Tibial artery (tissue), 4 donors: ENCODE measurements at regions not wholly inside any gene's neighbourhood (a gene's known extent, or its start where the extent isn't known, plus 50 kb on each side); places are given as distances from the start of the nearest gene placed in this dataset.

ENCODE experiments used
- DNase-seq, 2 donors: peaks; one replicate each; pipeline ENCODE4 v3.0.0-alpha.2; 2019
- H3K27ac ChIP-seq, 2 donors: fragments of 200-600 bp; sonication (generic) in 1 of 2; 1 replicate in 1 of 2; 2 replicates in 1 of 2; pipeline ENCODE4 v1.5.1; 2018 to 2019; ENCODE audit warnings: mild to moderate bottlenecking in 1 of 2
- H3K27me3 ChIP-seq, 2 donors: fragments of 200-600 bp; sonication (generic) in 1 of 2; one replicate each; pipeline versions ENCODE4 v1.5.1 to v1.6.0; 2016 to 2019
- H3K36me3 ChIP-seq, 3 donors: fragments of 200-600 bp; sonication (generic) in 2 of 3; one replicate each; pipeline ENCODE4 v1.5.1; 2016 to 2019; ENCODE audit warnings: mild to moderate bottlenecking in 2 of 3
- H3K4me1 ChIP-seq, 4 donors: fragments of 200-600 bp; sonication (generic) in 2 of 4; 1 replicate in 3 of 4; 2 replicates in 1 of 4; pipeline ENCODE4 v1.5.1; 2016 to 2019
- H3K4me3 ChIP-seq, 2 donors: fragments of 200-600 bp; sonication (generic) in 1 of 2; 1 replicate in 1 of 2; 2 replicates in 1 of 2; pipeline ENCODE4 v1.5.1; 2018 to 2019; ENCODE audit warnings: mild to moderate bottlenecking in 2 of 2
- H3K9me3 ChIP-seq, 3 donors: fragments of 200-600 bp; sonication (generic) in 1 of 3; one replicate each; pipeline ENCODE4 v1.5.1; 2016 to 2019
- intact Hi-C: fragments of 100-400 bp; cut with DNase I; formaldehyde crosslinking; loops from one replicate; pipeline ENCODE4 v1.15.0; 2023; ENCODE audit warnings: low total_unique reads
- TF ChIP-seq, protein P1 (sequence below), 2 experiments: fragments of 200-600 bp in 1 of 2; fragments of 450-650 bp in 1 of 2; IDR thresholded peaks; one replicate each; pipeline ENCODE4 v1.5.1; 2017 to 2019; ENCODE audit warnings: antibody characterized with exemption in 2 of 2, mild to moderate bottlenecking in 1 of 2, moderate library complexity in 1 of 2

- no peaks in the 10 kb centered on the region for H3K36me3 ChIP-seq
- no peaks in the 10 kb centered on the region for H3K4me1 ChIP-seq
- H3K27me3 ChIP-seq = no peaks in the 10 kb centered on the region
- TF ChIP-seq, protein P1, sequence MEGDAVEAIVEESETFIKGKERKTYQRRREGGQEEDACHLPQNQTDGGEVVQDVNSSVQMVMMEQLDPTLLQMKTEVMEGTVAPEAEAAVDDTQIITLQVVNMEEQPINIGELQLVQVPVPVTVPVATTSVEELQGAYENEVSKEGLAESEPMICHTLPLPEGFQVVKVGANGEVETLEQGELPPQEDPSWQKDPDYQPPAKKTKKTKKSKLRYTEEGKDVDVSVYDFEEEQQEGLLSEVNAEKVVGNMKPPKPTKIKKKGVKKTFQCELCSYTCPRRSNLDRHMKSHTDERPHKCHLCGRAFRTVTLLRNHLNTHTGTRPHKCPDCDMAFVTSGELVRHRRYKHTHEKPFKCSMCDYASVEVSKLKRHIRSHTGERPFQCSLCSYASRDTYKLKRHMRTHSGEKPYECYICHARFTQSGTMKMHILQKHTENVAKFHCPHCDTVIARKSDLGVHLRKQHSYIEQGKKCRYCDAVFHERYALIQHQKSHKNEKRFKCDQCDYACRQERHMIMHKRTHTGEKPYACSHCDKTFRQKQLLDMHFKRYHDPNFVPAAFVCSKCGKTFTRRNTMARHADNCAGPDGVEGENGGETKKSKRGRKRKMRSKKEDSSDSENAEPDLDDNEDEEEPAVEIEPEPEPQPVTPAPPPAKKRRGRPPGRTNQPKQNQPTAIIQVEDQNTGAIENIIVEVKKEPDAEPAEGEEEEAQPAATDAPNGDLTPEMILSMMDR (IDR thresholded peaks at IDR 0.05) = no peak
- no peaks in the 10 kb centered on the region for H3K9me3 ChIP-seq
- H3K4me3 ChIP-seq = no peak overlapping the region
- H3K27ac ChIP-seq = no peak overlapping the region
- no peak for DNase-seq
- intact Hi-C loops = no loop called here
These were observed 2085.2 kb upstream of the ACO1 start for GRCh38 chr9:30299126-30299780.

- Histone ChIP-seq H3K4me3 (no peak overlapping the region), H3K36me3 (no peaks in the 10 kb centered on the region), H3K27me3 (no peaks in the 10 kb centered on the region), H3K27ac (no peak overlapping the region), H3K9me3 (no peaks in the 10 kb centered on the region), H3K4me1 (no peaks in the 10 kb centered on the region)
- TF ChIP-seq, protein P1 (IDR thresholded peaks at IDR 0.05) = no peak
- intact Hi-C loops = no loop called here
- DNase-seq = peak in 1 of 2 donors; percentile 46
These were observed 2083.0 kb upstream of the ACO1 start for GRCh38 chr9:30301271-30301963.

- intact Hi-C loops = no loop called here
- H3K4me1 ChIP-seq = no peaks in the 10 kb centered on the region
These were observed 2073.7 kb upstream of the ACO1 start for GRCh38 chr9:30310711-30311110.

DNA sequence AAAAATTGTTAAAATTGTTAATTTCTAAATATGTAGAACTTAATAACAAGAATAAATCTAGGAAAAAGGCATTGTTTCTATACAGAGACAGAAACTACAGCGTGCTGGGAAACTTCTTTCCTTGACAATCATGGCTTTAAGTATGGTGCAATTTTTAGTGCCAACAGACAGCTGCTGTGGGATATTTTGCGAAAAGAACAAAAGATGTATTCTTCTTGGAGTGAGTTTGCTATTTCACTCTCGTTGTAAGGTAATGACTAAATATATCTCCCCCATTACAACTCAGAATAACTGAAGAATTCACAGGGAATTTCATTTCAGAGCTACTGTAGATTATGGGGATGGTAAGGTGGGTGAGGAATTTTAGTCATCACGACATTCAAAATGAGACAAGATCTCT lies 2055.0 kb upstream of the ACO1 start:
- no peaks in the 10 kb centered on the region for H3K27me3 ChIP-seq
- intact Hi-C loops = no loop called here
- no peaks in the 10 kb centered on the region for H3K9me3 ChIP-seq
- no peaks in the 10 kb centered on the region for H3K36me3 ChIP-seq
- DNase-seq = no peak
- no peaks in the 10 kb centered on the region for H3K4me1 ChIP-seq
- no peak overlapping the region for H3K27ac ChIP-seq
- TF ChIP-seq, protein P1 (IDR thresholded peaks at IDR 0.05) = no peak
- H3K4me3 ChIP-seq = no peak overlapping the region

More at GRCh38 chr9:30310711-30311110, 2073.7 kb upstream of the ACO1 start:
- DNase-seq = no peak
- Histone ChIP-seq H3K4me3 (no peak overlapping the region), H3K27ac (no peak overlapping the region), H3K9me3 (peaks cover 0 to 6% (median 3%) of the 10 kb centered on the region in 3 donors), H3K27me3 (no peaks in the 10 kb centered on the region), H3K36me3 (no peaks in the 10 kb centered on the region)
- TF ChIP-seq, protein P1 (IDR thresholded peaks at IDR 0.05) = no peak

DNA sequence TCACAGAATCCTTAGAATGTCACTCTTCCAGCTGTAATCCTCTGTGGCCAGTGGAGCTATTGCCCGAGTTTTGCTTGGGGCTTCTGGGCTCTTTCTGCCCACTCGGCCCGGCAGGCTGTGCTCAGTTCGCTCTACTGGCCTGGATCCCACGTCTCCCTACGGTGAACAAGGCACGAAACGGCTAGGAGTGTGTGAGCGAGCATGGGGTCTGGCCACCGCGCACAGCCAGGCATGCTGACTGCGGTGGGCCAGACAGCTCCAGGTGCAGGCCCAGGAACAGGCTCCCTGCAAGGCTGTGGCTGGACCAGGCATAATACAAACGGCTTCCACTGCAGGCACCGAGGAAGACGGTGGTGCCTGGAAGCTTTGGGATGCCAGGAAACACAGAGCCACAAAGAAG lies 2035.5 kb upstream of the ACO1 start:
- H3K4me1 ChIP-seq = no peaks in the 10 kb centered on the region
- H3K27ac ChIP-seq = no peak overlapping the region
- peak in 1 of 2 donors; percentile 46 for DNase-seq
- TF ChIP-seq, protein P1 (IDR thresholded peaks at IDR 0.05) = no peak
- H3K9me3 ChIP-seq = peaks cover 0 to 12% (median 0%) of the 10 kb centered on the region in 3 donors
- H3K27me3 ChIP-seq = no peaks in the 10 kb centered on the region
- H3K4me3 ChIP-seq = no peak overlapping the region
- intact Hi-C loops = no loop called here
- H3K36me3 ChIP-seq = no peaks in the 10 kb centered on the region
